Fibroblast of skin of abdomen (primary cell): ENCODE measurements at regions not wholly inside any gene's neighbourhood (a gene's known extent, or its start where the extent isn't known, plus 50 kb on each side); places are given as distances from the start of the nearest gene placed in this dataset.
A peak's percentile ranks its signal among the peaks of the same experiment; 100 is the strongest.

Experiments
- DNase-seq: peaks from one replicate; pipeline ENCODE4 v3.0.0-alpha.2; 2013

DNA sequence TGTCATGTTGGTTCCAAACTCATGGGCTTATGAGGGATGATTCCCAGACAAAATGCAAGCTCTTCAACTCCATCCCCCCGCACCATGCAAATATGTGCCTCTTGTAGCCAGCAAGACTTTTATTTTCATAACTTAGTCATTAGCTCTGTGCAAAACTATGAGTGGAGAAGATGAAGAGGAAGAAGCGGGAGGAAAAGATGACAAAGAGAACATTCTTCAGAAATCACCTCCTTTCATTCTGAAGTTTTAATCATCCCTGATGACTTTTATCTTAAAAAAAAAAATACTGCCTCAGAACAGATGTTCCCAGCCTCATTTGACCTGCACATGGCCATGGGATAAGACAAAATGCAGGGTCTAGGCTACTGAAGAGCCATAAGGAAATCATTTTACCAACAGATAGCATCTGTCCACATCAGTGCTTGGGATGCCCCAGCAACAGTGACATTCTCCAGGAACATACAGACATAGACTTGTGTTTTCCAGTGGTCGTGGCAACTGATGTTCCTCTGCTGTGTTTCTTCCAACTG is 145.5 kb downstream of the WNT5A start:
- peak; percentile 82 for DNase-seq

DNA sequence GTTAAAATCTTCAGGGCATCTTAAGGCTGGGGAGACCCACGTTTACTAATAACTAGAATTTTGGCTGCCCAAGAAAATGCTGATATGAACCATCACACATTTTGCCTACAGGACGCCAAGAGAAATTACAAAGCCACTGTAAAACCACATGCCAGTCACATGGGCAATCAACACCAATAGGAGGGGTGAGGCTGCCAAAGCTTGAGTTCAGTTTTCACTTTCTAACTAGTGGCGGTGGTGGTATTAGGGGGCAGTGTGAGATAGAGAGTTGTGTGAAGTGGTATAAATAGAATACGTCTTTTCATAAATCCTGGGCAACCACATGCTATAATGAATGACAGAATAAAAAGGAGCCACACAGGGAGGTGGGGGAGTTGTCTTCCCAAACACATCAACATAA is 147.3 kb downstream of the WNT5A start:
- DNase-seq, result no peak

- no peak for DNase-seq
Measured at GRCh38 chr3:55339390-55339789, 147.7 kb downstream of the WNT5A start.

- no peak for DNase-seq
Measured at GRCh38 chr3:55337641-55338180, 149.4 kb downstream of the WNT5A start.

- peak; percentile 87 for DNase-seq
Measured at GRCh38 chr3:55333923-55334322, 153.2 kb downstream of the WNT5A start.

DNA sequence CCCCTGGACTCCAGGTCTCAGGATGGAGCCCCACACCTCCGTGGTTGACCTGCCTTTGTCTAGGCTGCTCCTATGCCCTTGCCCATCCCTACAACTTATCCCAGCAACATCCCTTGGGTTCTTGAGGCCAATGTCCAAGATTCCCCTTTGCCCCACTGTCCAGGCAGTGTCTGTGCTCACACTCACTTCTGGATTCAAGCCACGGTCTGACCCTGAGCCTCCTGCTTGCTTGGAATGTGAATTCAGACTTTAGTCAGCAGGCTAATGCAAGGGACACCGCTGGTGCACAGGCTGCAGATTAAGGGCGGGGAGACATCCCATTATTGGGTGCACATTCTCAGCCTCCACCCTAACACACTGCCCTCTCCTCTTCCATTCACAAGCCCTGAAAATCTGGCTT is 154.1 kb downstream of the WNT5A start:
- no peak for DNase-seq

- no peak for DNase-seq
Measured at GRCh38 chr3:55332176-55332575, 154.9 kb downstream of the WNT5A start.

GRCh38 chr3:55331524-55331923 is 155.6 kb downstream of the WNT5A start:
- DNase-seq, result no peak

GRCh38 chr3:55330756-55331155 is 156.3 kb downstream of the WNT5A start:
- DNase-seq, result peak; percentile 76

DNA sequence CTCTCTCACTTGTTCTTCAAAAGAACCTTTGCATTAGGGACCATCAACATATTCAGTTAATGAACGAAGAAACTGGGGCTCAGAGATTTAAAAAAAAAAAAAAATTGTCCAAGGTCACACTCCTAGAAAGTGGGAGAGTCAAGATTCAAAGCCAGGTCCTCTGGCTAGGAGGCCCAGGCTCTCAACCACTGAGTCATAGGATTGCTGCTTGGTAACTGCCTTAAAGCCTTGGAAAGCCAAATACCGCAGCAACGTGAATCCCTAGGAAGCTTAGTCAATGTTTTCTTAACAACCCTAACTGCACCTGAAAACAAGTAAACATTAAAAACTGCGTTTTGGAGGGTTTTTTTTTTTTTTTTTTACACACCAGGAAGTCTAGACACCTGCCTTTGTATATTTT is 156.8 kb downstream of the WNT5A start:
- peak; percentile 95 for DNase-seq

DNA sequence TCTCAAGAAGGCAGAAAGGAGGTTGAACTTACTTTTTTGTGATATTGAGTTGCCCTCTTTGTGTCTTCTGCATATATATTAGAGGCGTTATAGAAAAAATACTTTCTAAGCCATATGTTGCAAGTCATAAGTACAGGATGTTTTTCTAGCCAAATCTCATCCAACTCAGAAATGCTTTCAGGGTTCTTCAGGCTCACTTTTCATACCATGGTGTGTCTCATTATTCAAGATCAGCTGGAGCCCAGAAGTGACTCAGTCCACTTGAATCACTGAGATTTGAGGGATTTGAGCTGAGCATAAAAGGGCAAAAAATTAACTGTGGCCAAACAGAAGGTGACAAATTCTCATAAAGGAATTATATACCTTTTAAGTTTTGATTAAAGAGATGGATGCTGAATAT is 157.3 kb downstream of the WNT5A start:
- DNase-seq, result peak; percentile 95

- peak; percentile 89 for DNase-seq
Measured at GRCh38 chr3:55327131-55327920, 159.8 kb downstream of the WNT5A start.

GRCh38 chr3:55322638-55323037 is 164.5 kb downstream of the WNT5A start:
- peak; percentile 64 for DNase-seq

- DNase-seq, result no peak
Measured at GRCh38 chr3:55320928-55321327, 166.2 kb downstream of the WNT5A start.

DNA sequence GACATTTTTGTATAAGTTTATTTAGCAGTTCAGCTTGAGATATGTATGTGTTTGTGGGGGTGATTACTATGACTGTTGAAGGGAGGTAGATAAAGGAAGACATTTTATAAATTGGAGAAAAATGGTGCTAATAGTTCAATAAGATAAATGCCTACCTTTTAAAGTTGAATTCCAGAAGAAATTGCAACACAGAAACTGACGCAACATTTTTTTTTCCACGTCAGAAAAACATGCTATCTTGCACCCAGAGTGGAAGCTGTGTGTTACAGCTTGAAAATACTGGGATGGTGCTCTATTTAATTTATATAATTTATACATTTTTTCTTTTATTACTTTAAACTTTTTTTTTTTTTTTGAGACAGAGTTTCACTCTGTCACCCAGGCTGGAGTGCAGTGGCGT is 171.7 kb downstream of the WNT5A start:
- DNase-seq, result no peak

GRCh38 chr3:55313666-55314065 is 173.4 kb downstream of the WNT5A start:
- DNase-seq, result no peak

DNA sequence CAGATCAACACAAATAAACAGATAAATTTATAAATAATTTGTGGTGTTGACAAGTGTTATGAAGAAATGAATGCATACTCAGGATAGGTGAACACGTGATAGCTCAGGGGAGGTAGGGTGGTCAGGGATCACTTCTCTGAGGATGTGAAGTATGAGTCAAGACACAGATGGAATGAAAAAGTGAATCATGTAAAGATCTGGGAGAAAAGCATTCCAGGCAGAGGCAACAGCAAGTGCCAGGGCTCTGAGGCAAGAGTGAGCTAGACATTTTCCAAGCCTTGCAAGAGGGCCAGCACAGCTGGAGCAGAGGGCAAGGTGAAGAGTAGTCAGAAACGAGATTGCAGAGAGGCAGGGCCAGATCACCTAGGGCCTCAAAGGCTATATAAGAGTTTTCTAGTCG is 177.8 kb downstream of the WNT5A start:
- DNase-seq, result peak; percentile 72

- DNase-seq, result peak; percentile 44
Measured at GRCh38 chr3:55307622-55308021, 179.5 kb downstream of the WNT5A start.

DNA sequence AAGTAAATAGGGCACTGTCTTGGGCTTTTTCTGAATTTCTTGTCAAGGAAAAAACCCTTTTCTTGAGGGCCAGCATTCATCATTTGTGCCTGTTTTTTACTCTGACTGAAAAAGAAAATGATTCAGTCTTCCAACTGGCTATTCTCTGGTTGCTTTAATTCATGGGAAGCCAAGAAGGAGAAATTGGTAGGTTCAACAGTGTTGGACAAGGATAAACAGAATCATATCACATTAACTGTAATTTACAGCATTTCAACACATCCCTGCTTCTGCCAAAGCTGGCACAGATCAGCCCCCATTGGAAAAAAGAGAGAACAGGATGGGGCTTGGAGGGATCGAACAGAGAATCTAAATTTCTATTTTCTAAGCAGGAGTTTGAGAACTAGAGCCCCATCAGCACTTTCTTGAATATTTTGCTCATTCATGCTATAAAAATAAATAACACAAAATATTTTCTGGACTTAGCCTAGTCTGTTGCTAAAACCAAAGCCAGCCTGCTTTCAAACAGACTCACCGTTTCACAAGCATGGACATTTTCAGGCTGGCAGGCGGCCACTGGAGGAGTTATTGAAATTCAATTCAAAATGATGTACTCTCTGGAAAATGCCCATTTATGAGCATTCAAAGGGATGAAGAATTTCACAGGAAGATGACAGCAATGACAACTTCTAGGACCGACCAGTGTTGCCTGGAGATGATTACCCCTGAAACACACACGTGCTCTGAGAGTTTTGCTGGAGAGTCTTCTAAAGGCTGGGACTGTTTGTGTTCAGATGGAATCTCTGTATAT is 181.2 kb downstream of the WNT5A start:
- DNase-seq, result peak; percentile 39

DNA sequence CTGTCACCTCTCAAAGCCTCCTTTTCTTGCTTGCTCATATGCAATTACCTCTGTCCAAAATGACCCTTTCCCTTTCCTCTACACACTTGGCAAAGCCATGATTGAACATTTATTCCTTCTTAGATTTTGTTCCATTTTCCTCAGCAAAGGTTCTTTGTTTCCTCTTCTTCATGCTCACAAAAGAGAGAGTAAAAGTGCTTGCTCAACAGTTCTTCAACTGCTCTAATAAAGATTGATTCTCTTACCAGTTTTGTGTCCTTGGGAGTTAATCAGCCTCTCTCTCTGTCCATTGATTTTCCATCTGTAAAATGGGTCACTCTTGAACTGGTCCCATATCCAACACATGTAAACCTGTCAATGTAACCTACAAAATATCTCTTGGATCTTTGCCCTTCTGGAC is 186.4 kb downstream of the WNT5A start:
- DNase-seq, result no peak

DNA sequence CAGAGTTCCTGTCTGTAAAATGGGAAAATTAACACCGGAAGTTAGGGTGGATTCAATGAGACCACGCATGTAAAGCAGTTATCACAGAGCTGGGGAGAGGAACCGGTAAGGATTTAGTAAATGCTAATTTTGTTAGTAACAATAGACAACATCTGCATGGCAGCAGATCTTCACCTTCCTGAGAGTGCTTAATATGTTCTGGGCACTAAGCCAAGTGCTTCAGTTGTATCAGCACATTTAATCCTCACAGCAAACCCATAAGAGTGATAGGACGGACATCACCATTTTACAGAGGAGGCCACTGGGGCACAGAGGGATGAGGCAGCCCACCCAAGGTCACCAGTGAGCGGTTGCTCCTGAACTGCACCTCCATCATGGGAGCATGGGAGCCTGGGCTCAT is 189.4 kb downstream of the WNT5A start:
- DNase-seq, result no peak

DNA sequence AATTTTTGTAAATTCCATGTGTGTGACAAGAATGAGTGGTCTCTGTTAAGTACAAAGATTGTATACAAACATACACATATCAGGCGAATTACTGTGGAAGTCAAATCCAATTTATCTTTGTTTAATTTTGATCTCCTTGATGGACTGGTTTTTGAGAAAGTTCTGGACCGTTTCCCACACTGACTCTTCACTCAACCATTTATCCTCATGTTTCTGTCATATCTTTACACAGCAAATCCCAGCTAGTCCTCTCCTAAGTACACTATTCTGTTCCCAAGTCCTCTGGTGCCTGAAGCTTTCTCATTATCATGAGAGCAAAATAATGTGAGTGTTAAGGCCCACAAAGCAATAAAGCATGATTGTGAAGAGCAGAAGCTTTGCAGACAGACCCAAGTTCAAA is 189.9 kb downstream of the WNT5A start:
- DNase-seq, result no peak

- peak; percentile 51 for DNase-seq
Measured at GRCh38 chr3:55296791-55297190, 190.3 kb downstream of the WNT5A start.

- DNase-seq, result peak; percentile 87
Measured at GRCh38 chr3:55296030-55296429, 191.1 kb downstream of the WNT5A start.
